Effector memory CD4-positive, alpha-beta T cell (primary cell): ENCODE measurements at regions not wholly inside any gene's neighbourhood (a gene's known extent, or its start where the extent isn't known, plus 50 kb on each side); places are given as distances from the start of the nearest gene placed in this dataset.
"Not testable (repeated sequence)": the region's sequence is repeated elsewhere in the genome, so short reads cannot be mapped to it uniquely, and the experiment has no call there.

Experiments
- DNase-seq, 3 donors: peaks; one replicate each; pipeline ENCODE4 v3.0.0-alpha.2; 2020
- H3K27ac ChIP-seq: 2 replicates; pipeline ENCODE4 v1.7.0; 2013; ENCODE audit warnings: mild to moderate bottlenecking, low read length, moderate library complexity; ENCODE audit not compliant: insufficient read depth, poor library complexity, severe bottlenecking
- H3K27me3 ChIP-seq: replicated peaks from 2 replicates; pipeline ENCODE4 v1.7.0; 2013; ENCODE audit warnings: mild to moderate bottlenecking, low read length; ENCODE audit not compliant: insufficient read depth, control insufficient read depth, poor library complexity, severe bottlenecking
- H3K36me3 ChIP-seq: 2 replicates; pipeline ENCODE4 v1.7.0; 2013; ENCODE audit warnings: mild to moderate bottlenecking, low read length, moderate library complexity; ENCODE audit not compliant: control insufficient read depth, insufficient read depth
- H3K4me1 ChIP-seq: 2 replicates; pipeline ENCODE4 v1.7.0; 2013; ENCODE audit warnings: low read length, mild to moderate bottlenecking; ENCODE audit not compliant: control insufficient read depth, insufficient read depth, poor library complexity, severe bottlenecking
- H3K4me3 ChIP-seq: 2 replicates; pipeline ENCODE4 v1.7.0; 2013; ENCODE audit warnings: low read length, low read depth, mild to moderate bottlenecking; ENCODE audit not compliant: insufficient read depth, poor library complexity, severe bottlenecking
- H3K9me3 ChIP-seq: 2 replicates; pipeline ENCODE4 v1.7.0; 2013; ENCODE audit warnings: mild to moderate bottlenecking, low read length, moderate library complexity; ENCODE audit not compliant: control insufficient read depth

DNA sequence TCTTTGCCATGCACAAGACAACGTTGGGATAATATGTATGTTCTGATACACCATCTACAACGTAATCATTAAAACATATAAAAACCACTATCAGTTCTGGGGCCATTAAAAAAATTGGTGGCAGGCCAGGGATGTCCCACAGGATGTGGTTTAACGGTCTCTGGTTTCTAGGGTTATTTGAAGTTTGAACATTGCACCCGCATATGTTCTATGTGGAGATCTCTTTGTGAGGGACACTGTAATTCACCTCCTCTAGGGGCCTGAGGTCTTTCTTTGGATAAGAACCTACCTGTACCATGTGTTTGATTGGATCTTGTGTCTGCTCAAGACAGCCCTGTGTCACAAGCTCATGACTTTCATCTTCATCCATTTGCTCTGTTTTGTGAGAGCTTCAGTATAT, 73.2 kb downstream of the GGTLC2 start:
- Histone ChIP-seq H3K4me3 (no peak overlapping the region), H3K27me3 (no peaks in the 10 kb centered on the region), H3K36me3 (no peaks in the 10 kb centered on the region), H3K4me1 (no peaks in the 10 kb centered on the region), H3K9me3 (no peaks in the 10 kb centered on the region), H3K27ac (no peak overlapping the region)
- no peak for DNase-seq

GRCh38 chr22:22720201-22720723, 75.8 kb downstream of the GGTLC2 start:
- Histone ChIP-seq H3K4me3 (no peak overlapping the region), H3K36me3 (no peaks in the 10 kb centered on the region), H3K9me3 (no peaks in the 10 kb centered on the region), H3K27me3 (no peaks in the 10 kb centered on the region), H3K27ac (no peak overlapping the region), H3K4me1 (no peaks in the 10 kb centered on the region)
- no peak for DNase-seq

- H3K9me3 ChIP-seq: no peaks in the 10 kb centered on the region
- no peaks in the 10 kb centered on the region for H3K4me1 ChIP-seq
- H3K36me3 ChIP-seq: no peaks in the 10 kb centered on the region
- no peak overlapping the region for H3K27ac ChIP-seq
- no peaks in the 10 kb centered on the region for H3K27me3 ChIP-seq
- DNase-seq: no peak
- no peak overlapping the region for H3K4me3 ChIP-seq
These were observed 76.4 kb downstream of the GGTLC2 start for GRCh38 chr22:22720724-22721261.

GRCh38 chr22:22721681-22722354, 77.4 kb downstream of the GGTLC2 start:
- no peak for DNase-seq
- H3K4me3 ChIP-seq: no peak overlapping the region
- no peaks in the 10 kb centered on the region for H3K36me3 ChIP-seq
- no peaks in the 10 kb centered on the region for H3K4me1 ChIP-seq
- no peaks in the 10 kb centered on the region for H3K9me3 ChIP-seq
- no peak overlapping the region for H3K27ac ChIP-seq
- H3K27me3 ChIP-seq: no peaks in the 10 kb centered on the region

DNA sequence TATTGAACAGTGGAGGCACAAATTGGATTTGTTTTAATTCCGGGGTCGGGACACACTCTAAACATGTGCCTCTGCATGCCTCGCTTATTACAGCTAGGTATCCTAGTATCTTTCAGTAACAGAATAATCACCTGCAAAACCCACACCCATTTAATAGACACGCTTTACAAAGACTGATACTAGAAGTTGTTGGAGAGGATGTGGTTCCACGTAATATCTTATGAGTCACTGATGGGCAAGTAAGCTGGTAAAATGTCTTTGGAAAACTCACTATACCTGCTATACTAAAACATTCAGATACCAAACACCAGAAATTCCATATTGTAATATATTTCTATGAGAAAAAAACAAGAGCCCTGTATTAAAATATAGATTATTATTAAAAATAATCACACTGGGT, 84.0 kb downstream of the GGTLC2 start:
- H3K27ac ChIP-seq: no peak overlapping the region
- no peaks in the 10 kb centered on the region for H3K27me3 ChIP-seq
- H3K36me3 ChIP-seq: no peaks in the 10 kb centered on the region
- H3K4me1 ChIP-seq: no peaks in the 10 kb centered on the region
- no peak for DNase-seq
- H3K4me3 ChIP-seq: no peak overlapping the region
- H3K9me3 ChIP-seq: no peaks in the 10 kb centered on the region

GRCh38 chr22:22730655-22731373, 86.4 kb downstream of the GGTLC2 start:
- H3K27me3 ChIP-seq: no peaks in the 10 kb centered on the region
- no peak overlapping the region for H3K27ac ChIP-seq
- no peaks in the 10 kb centered on the region for H3K36me3 ChIP-seq
- no peak for DNase-seq
- no peaks in the 10 kb centered on the region for H3K4me1 ChIP-seq
- H3K9me3 ChIP-seq: no peaks in the 10 kb centered on the region
- H3K4me3 ChIP-seq: no peak overlapping the region

DNA sequence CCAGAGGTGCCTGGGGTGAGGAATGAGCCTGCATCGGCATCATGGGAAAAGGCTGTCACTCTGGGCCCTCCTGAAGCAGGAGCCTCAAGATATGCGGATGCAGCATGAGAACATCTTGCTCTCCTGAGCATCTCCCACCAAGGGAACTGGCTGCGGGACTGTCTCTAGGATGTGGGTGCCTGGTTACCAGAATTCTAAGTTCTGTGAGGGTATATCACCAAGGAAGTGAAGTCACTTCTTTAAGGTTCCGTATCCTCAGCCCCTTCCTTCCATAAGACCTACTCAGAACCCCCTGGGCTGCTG, 86.9 kb downstream of the GGTLC2 start:
- Histone ChIP-seq H3K4me1 (no peaks in the 10 kb centered on the region), H3K27ac (no peak overlapping the region), H3K27me3 (no peaks in the 10 kb centered on the region), H3K4me3 (no peak overlapping the region), H3K36me3 (no peaks in the 10 kb centered on the region), H3K9me3 (no peaks in the 10 kb centered on the region)
- DNase-seq: no peak

DNA sequence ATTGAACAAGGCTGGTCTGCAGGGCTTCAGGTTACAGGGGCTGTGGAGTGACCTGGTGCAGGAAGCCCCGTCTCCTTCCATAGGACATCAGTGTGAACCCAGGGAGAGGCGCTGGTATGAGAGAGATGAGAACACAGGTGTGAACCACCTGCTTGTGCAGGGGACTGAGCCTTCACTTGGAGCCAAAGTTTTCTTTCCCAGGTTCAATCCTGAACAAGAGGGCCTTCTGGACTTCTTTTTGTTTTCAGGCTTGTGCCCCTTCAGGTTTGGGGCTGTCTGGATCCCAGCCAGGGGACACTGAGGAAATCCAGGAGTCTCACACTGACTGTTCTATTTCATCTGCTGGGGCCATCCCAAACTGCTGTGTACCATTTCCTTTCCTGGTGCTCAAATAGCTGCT, 88.6 kb downstream of the GGTLC2 start:
- H3K27ac ChIP-seq, H3K9me3 ChIP-seq, H3K36me3 ChIP-seq, H3K4me1 ChIP-seq, DNase-seq, H3K27me3 ChIP-seq, H3K4me3 ChIP-seq: not testable (repeated sequence)

GRCh38 chr22:22733881-22734373, 89.5 kb downstream of the GGTLC2 start:
- no peak overlapping the region for H3K27ac ChIP-seq
- no peaks in the 10 kb centered on the region for H3K9me3 ChIP-seq

More at GRCh38 chr22:22733881-22734373, 89.5 kb downstream of the GGTLC2 start:
- H3K4me1 ChIP-seq: no peaks in the 10 kb centered on the region
- H3K27me3 ChIP-seq: no peaks in the 10 kb centered on the region
- no peak for DNase-seq
- no peaks in the 10 kb centered on the region for H3K36me3 ChIP-seq
- no peak overlapping the region for H3K4me3 ChIP-seq
